OCI-LY1 (cell line): ENCODE measurements at regions not wholly inside any gene's neighbourhood (a gene's known extent, or its start where the extent isn't known, plus 50 kb on each side); places are given as distances from the start of the nearest gene placed in this dataset.

Experiments used
- EZH2 ChIP-seq: fragments of 200-600 bp; sonication (generic), shearing (Covaris generic); IDR thresholded peaks from 2 replicates; pipeline ENCODE4 v1.8.0; 2017; ENCODE audit warnings: borderline replicate concordance, mixed run types, mild to moderate bottlenecking, antibody characterized with exemption, low read length, moderate library complexity, mixed read lengths
- TF ChIP-seq, protein P1 (sequence below): fragments of 200-600 bp; sonication (generic), shearing (Covaris generic); IDR thresholded peaks from 2 replicates; pipeline ENCODE4 v1.5.1; 2017; ENCODE audit warnings: mild to moderate bottlenecking, antibody characterized with exemption, low read length, moderate library complexity, mixed read lengths

DNA sequence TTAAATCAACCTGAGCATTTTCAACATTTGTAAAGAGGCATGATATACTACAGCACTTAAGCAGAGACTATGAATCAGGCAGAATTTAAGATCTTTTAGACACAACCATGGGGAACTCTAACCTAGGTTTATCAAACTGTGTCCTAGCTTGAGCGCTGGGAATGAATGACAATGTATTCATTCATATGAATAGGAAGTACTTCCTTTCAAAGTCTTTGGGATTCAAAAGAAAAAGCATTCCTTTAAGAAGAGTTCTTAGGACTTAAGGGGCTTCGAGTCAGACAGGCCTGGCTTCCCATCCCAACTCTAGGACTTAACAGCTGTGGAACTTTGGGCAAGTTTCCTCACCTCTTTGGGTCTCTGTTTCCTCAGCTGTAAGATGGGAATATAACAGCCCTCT is 104.6 kb downstream of the ANAPC4 start:
- TF ChIP-seq, protein P1, sequence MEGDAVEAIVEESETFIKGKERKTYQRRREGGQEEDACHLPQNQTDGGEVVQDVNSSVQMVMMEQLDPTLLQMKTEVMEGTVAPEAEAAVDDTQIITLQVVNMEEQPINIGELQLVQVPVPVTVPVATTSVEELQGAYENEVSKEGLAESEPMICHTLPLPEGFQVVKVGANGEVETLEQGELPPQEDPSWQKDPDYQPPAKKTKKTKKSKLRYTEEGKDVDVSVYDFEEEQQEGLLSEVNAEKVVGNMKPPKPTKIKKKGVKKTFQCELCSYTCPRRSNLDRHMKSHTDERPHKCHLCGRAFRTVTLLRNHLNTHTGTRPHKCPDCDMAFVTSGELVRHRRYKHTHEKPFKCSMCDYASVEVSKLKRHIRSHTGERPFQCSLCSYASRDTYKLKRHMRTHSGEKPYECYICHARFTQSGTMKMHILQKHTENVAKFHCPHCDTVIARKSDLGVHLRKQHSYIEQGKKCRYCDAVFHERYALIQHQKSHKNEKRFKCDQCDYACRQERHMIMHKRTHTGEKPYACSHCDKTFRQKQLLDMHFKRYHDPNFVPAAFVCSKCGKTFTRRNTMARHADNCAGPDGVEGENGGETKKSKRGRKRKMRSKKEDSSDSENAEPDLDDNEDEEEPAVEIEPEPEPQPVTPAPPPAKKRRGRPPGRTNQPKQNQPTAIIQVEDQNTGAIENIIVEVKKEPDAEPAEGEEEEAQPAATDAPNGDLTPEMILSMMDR: no peak
- no peak for TF ChIP-seq EZH2
